Stimulated activated CD4-positive, alpha-beta T cell treated with anti-CD3 and anti-CD28 coated beads, Interleukin-12 subunit alpha, Interleukin-12 subunit beta, amount 100 ng/mL, for 4 hours (primary cell): ENCODE measurements at regions not wholly inside any gene's neighbourhood (a gene's known extent, or its start where the extent isn't known, plus 50 kb on each side); places are given as distances from the start of the nearest gene placed in this dataset.

Source experiments
- DNase-seq: peaks from one replicate; pipeline ENCODE4 v3.0.0-alpha.2; 2020

GRCh38 chr3:117695871-117696645 is 986.5 kb downstream of the TUSC7 start:
- DNase-seq = no peak

GRCh38 chr3:117696851-117697407 is 987.4 kb downstream of the TUSC7 start:
- no peak for DNase-seq

- DNase-seq = no peak
Measured at GRCh38 chr3:117699058-117699457, 989.5 kb downstream of the TUSC7 start.

- DNase-seq = no peak
Measured at GRCh38 chr3:117700573-117701360, 991.2 kb downstream of the TUSC7 start.

GRCh38 chr3:117705011-117705410 is 995.4 kb downstream of the TUSC7 start:
- DNase-seq = no peak

- DNase-seq = no peak
Measured at GRCh38 chr3:117706037-117706436, 996.5 kb downstream of the TUSC7 start.

GRCh38 chr3:117706756-117707155 is 997.2 kb downstream of the TUSC7 start:
- DNase-seq = no peak

- DNase-seq = no peak
Measured at GRCh38 chr3:117708601-117709000, 999.0 kb downstream of the TUSC7 start.

- no peak for DNase-seq
Measured at GRCh38 chr3:117709108-117709507, 999.5 kb downstream of the TUSC7 start.

- no peak for DNase-seq
Measured at GRCh38 chr3:117710501-117710900, 1000.9 kb downstream of the TUSC7 start.

GRCh38 chr3:117719316-117719926 is 1009.8 kb downstream of the TUSC7 start:
- DNase-seq = no peak

- DNase-seq = no peak
Measured at GRCh38 chr3:117721866-117722265, 1012.3 kb downstream of the TUSC7 start.

- DNase-seq = no peak
Measured at GRCh38 chr3:117722856-117723255, 1013.3 kb downstream of the TUSC7 start.

GRCh38 chr3:117723825-117724224 is 1014.2 kb downstream of the TUSC7 start:
- DNase-seq = no peak

GRCh38 chr3:117725314-117725713 is 1015.7 kb downstream of the TUSC7 start:
- DNase-seq = no peak

- DNase-seq = no peak
Measured at GRCh38 chr3:117726776-117727175, 1017.2 kb downstream of the TUSC7 start.

- no peak for DNase-seq
Measured at GRCh38 chr3:117728226-117728625, 1018.6 kb downstream of the TUSC7 start.

- DNase-seq = no peak
Measured at GRCh38 chr3:117734496-117734895, 1024.9 kb downstream of the TUSC7 start.

GRCh38 chr3:117735481-117736101 is 1026.0 kb downstream of the TUSC7 start:
- DNase-seq = no peak

GRCh38 chr3:117736846-117737245 is 1027.3 kb downstream of the TUSC7 start:
- no peak for DNase-seq

- DNase-seq = no peak
Measured at GRCh38 chr3:117743993-117744392, 1034.4 kb downstream of the TUSC7 start.

- DNase-seq = no peak
Measured at GRCh38 chr3:117744935-117745334, 1035.4 kb downstream of the TUSC7 start.

- DNase-seq = no peak
Measured at GRCh38 chr3:117745516-117745915, 1035.9 kb downstream of the TUSC7 start.
